ENCODE measurements at regions not wholly inside any gene's neighbourhood (a gene's known extent, or its start where the extent isn't known, plus 50 kb on each side); places are given as distances from the start of the nearest gene placed in this dataset.

DNA sequence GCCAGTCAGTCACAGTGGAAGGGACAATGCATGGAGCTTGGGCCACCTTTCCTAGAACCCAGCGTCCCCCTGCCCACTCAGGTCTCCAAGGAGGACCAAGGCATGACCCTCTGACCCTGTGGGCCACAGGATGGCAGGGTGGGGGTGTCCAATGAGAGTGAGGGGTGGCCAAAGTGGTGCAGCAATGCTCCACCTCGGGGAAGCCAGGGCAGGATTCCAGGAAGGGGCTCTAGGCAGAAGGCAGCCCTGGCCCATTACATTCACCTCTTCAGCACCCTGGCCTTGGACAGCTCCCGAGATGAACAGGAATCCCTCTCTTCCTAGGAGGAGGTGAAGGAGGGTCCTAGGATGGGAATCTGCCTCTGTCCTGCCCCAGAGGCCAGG is 597.5 kb downstream of the BRD1 start:
- no peak overlapping the region for H3K4me3 ChIP-seq
- no peak for TF ChIP-seq CTCF (IDR thresholded peaks at IDR 0.05)
- H3K27ac ChIP-seq = no peak overlapping the region
- DNase-seq (ENCODE audit: low spot score) = peak; percentile 58

- Histone ChIP-seq H3K27ac (no peak overlapping the region), H3K4me3 (no peak overlapping the region)
- DNase-seq (ENCODE audit: low spot score) = peak; percentile 49
- no peak for TF ChIP-seq CTCF (IDR thresholded peaks at IDR 0.05)
Measured at GRCh38 chr22:49229483-49230193, 598.0 kb downstream of the BRD1 start.

DNA sequence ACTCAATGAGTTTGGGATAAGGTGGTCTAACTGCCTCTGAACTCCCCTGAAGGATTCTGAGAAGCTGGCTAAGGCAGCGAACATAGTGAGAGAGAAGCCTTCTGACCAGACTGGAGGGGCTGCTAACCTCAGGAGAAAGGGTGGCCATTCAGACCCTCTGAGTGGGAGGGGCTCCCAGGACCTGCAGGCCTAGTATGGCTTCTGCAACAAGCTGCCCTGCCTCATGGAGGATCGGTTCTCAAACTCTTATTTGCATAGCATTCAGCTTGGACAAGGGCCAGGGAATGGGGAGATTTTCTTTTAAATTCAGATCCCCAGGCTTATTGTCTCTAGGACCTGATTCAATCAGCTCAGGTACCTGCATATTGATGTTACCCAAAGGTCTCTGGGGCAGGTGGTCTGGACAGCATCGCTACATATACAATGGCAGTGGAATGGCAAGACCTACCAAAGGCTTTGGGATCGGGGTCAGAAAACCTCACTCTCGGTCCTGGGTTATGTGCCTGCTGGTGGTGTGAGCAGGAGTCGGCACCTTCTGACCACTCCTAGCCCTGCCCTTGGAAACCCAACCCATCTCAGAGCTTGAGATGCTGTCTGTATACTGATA is 599.1 kb downstream of the BRD1 start:
- Histone ChIP-seq H3K4me3 (no peak overlapping the region), H3K27ac (no peak overlapping the region)
- peak; percentile 43 for DNase-seq (ENCODE audit: low spot score)
- no peak for TF ChIP-seq CTCF (IDR thresholded peaks at IDR 0.05)

DNA sequence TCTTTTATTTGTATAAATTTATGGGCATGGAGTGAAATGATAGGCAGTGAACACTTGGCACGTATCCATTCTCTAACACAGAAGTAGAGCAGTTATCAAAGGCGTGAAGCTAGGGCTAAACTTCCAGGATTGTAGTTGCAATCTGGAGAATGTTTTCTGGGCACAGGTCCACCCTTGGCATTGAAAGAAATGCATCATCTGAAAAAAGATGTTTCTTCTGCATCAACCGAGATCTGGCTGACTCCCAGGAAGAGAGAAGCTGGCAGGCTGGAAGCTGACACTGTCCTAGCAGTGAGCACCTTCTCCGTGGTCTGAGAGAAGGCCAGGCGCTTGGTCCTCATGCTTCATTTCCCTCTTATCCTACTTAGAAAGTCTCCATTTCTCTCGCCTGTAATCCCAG is 600.0 kb downstream of the BRD1 start:
- Histone ChIP-seq H3K4me3 (no peak overlapping the region), H3K27ac (no peak overlapping the region)
- no peak for DNase-seq (ENCODE audit: low spot score)
- no peak for TF ChIP-seq CTCF (IDR thresholded peaks at IDR 0.05)

DNA sequence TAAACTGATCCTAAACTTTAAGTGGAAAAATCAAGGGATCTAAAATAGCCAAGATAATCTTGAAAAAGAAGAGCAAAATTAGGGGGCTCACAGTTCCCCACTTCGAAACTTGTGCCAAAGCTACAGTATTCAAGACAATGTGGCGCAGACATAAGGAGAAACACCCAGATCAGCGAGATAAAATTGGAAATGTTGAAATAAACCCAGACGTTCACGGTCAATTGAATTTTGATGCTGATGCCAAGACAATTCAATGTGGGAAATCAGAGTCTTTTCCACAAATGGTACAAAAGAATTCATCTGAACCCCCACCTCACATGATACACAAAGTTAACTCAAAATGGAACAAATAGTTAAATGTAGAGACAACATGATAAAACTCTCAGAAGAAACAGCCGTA is 601.6 kb downstream of the BRD1 start:
- TF ChIP-seq CTCF (IDR thresholded peaks at IDR 0.05) = no peak
- DNase-seq (ENCODE audit: low spot score) = no peak
- H3K4me3 ChIP-seq = no peak overlapping the region
- H3K27ac ChIP-seq = no peak overlapping the region

DNA sequence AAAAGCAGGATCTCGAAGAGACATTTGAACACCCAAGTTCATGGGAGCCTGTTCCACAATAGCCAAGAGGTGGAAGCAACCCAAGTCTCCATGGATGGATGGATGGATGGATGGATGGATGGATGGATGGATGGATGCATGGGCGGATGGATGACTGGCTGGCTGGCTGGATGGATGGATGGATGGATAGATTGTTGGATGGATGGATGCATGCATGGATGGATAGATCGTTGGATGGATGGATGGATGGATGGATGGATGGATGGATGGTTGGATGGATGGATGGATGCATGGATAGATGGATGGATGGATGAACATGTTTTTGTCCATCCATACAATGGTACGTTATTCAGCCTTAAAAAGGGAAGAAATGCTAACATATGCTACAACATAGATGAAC is 603.4 kb downstream of the BRD1 start:
- Histone ChIP-seq H3K4me3 (no peak overlapping the region), H3K27ac (no peak overlapping the region)
- DNase-seq (ENCODE audit: low spot score) = no peak
- TF ChIP-seq CTCF (IDR thresholded peaks at IDR 0.05) = no peak

- no peak for TF ChIP-seq CTCF (IDR thresholded peaks at IDR 0.05)
- DNase-seq (ENCODE audit: low spot score) = no peak
Measured at GRCh38 chr22:49218142-49218541, 609.5 kb downstream of the BRD1 start.

More at GRCh38 chr22:49218142-49218541, 609.5 kb downstream of the BRD1 start:
- no peak overlapping the region for H3K4me3 ChIP-seq
- H3K27ac ChIP-seq = no peak overlapping the region
